SK-N-SH (cell line): ENCODE measurements at regions not wholly inside any gene's neighbourhood (a gene's known extent, or its start where the extent isn't known, plus 50 kb on each side); places are given as distances from the start of the nearest gene placed in this dataset.

Experiments
- CTCF ChIA-PET: fragments of 300-600, 350-600 bp; formaldehyde crosslinking; extraction: SDS; loops from one replicate; lab custom pipeline; 2021; lab: Yijun Ruan, JAX
- POLR2A ChIA-PET: fragments of 350-600 bp; sonication (Branson Sonifier 250); formaldehyde crosslinking; extraction: SDS; loops from one replicate; lab custom pipeline; 2020; ENCODE audit warnings: antibody characterized with exemption, inconsistent platforms; lab: Yijun Ruan, JAX
- DNase-seq: peaks from one replicate; pipeline ENCODE4 v3.0.0; 2012
- H2AFZ ChIP-seq: fragments of 200-600 bp; sonication (generic); 2 replicates; pipeline ENCODE4 v1.8.1; 2016; ENCODE audit warnings: antibody characterized with exemption, mild to moderate bottlenecking, low read depth
- H3F3A ChIP-seq: fragments of 200-600 bp; sonication (generic); replicated peaks from 2 replicates; pipeline ENCODE3; 2016; ENCODE audit warnings: antibody characterized with exemption, mild to moderate bottlenecking; ENCODE audit not compliant: insufficient read depth
- H3K27ac ChIP-seq, 2 experiments: fragments of 200-500 bp in 1 of 2; fragments of 200-600 bp in 1 of 2; sonication (Bioruptor generic) in 1 of 2; sonication (generic), shearing (Covaris generic) in 1 of 2; 2 replicates each; pipeline versions ENCODE4 v1.5.1 to v1.6.1; 2014 to 2016; ENCODE audit warnings: low read depth in 2 of 2, inconsistent platforms in 1 of 2, low read length in 1 of 2, mild to moderate bottlenecking in 1 of 2, mixed read lengths in 1 of 2
- H3K27me3 ChIP-seq: fragments of 200-600 bp; sonication (generic), shearing (Covaris generic); 2 replicates; pipeline ENCODE4 v1.6.1; 2016; ENCODE audit warnings: mixed run types; ENCODE audit not compliant: insufficient read depth
- H3K36me3 ChIP-seq, 2 experiments: fragments of 200-500 bp in 1 of 2; fragments of 200-600 bp in 1 of 2; sonication (Bioruptor generic) in 1 of 2; sonication (generic) in 1 of 2; replicated peaks in 1 of 2; 2 replicates each; pipeline versions ENCODE3 to v1.5.1; 2014 to 2016; ENCODE audit warnings: low read length in 1 of 2, mild to moderate bottlenecking in 1 of 2; ENCODE audit not compliant: insufficient read depth in 2 of 2, control insufficient read depth in 1 of 2
- H3K4me1 ChIP-seq, 2 experiments: fragments of 200-500 bp in 1 of 2; fragments of 200-600 bp in 1 of 2; sonication (Bioruptor generic) in 1 of 2; sonication (generic), shearing (Covaris generic) in 1 of 2; 2 replicates each; pipeline versions ENCODE4 v1.5.1 to v1.6.1; 2014 to 2016; ENCODE audit warnings: low read depth in 1 of 2, low read length in 1 of 2, mixed run types in 1 of 2; ENCODE audit not compliant: insufficient read depth in 2 of 2, control insufficient read depth in 1 of 2
- H3K4me2 ChIP-seq: fragments of 200-600 bp; sonication (generic), shearing (Covaris generic); 2 replicates; pipeline ENCODE4 v1.6.1; 2017; ENCODE audit warnings: mixed run types
- H3K4me3 ChIP-seq, 2 experiments: fragments of 200-500 bp in 1 of 2; fragments of 200-600 bp in 1 of 2; sonication (Bioruptor generic) in 1 of 2; sonication (generic), shearing (Covaris generic) in 1 of 2; 2 replicates each; pipeline versions ENCODE4 v1.5.1 to v1.8.1; 2014 to 2016; ENCODE audit warnings: low read depth in 2 of 2, inconsistent platforms in 1 of 2, low read length in 1 of 2, mild to moderate bottlenecking in 1 of 2, mixed read lengths in 1 of 2, moderate library complexity in 1 of 2
- H3K79me2 ChIP-seq: fragments of 200-600 bp; sonication (generic); 2 replicates; pipeline ENCODE4 v1.8.1; 2017; ENCODE audit warnings: mild to moderate bottlenecking; ENCODE audit not compliant: insufficient read depth
- H3K9ac ChIP-seq: fragments of 200-600 bp; sonication (generic); 2 replicates; pipeline ENCODE4 v1.6.1; 2017; ENCODE audit warnings: mixed run types
- H3K9me2 ChIP-seq: fragments of 200-600 bp; sonication (generic); 2 replicates; pipeline ENCODE4 v1.6.1; 2017; ENCODE audit warnings: mixed run types
- H3K9me3 ChIP-seq: fragments of 200-600 bp; sonication (generic); 2 replicates; pipeline ENCODE4 v1.6.1; 2017; ENCODE audit warnings: mixed run types, mild to moderate bottlenecking, moderate library complexity
- H4K20me1 ChIP-seq: fragments of 200-600 bp; sonication (generic); 2 replicates; pipeline ENCODE4 v1.6.1; 2017; ENCODE audit warnings: mild to moderate bottlenecking, mixed run types; ENCODE audit not compliant: insufficient read depth
- CHD2 ChIP-seq: fragments of 150-350 bp; IDR thresholded peaks from 2 replicates; pipeline ENCODE4 v1.6.1; 2018; ENCODE audit warnings: low read length; ENCODE audit not compliant: partially characterized antibody
- EZH2phosphoT487 ChIP-seq: fragments of 200-600 bp; sonication (generic); IDR thresholded peaks from 2 replicates; pipeline ENCODE4 v1.6.1; 2017; ENCODE audit warnings: low read depth, mixed run types, mild to moderate bottlenecking, antibody characterized with exemption, moderate library complexity, borderline replicate concordance
- FOXJ3 ChIP-seq: sonication (generic); formaldehyde crosslinking; IDR thresholded peaks from 2 replicates; pipeline ENCODE4 v1.5.1; 2020; ENCODE audit warnings: mild to moderate bottlenecking, missing genetic modification reagents
- FOXM1 ChIP-seq: IDR thresholded peaks from 2 replicates; pipeline ENCODE4 v1.4.0; 2012; ENCODE audit warnings: low read depth, mild to moderate bottlenecking
- GATA2 ChIP-seq: sonication (generic); formaldehyde crosslinking; IDR thresholded peaks from 2 replicates; pipeline ENCODE4 v1.5.0; 2020; ENCODE audit warnings: mild to moderate bottlenecking, missing genetic modification reagents
- MAX ChIP-seq: IDR thresholded peaks from 2 replicates; pipeline ENCODE4 v1.4.0; 2012; ENCODE audit warnings: low read depth
- MEF2A ChIP-seq: IDR thresholded peaks from 2 replicates; pipeline ENCODE4 v1.4.0; 2012; ENCODE audit warnings: low read depth, borderline replicate concordance
- NRF1 ChIP-seq: IDR thresholded peaks from 2 replicates; pipeline ENCODE4 v1.6.1; 2012; ENCODE audit warnings: low read depth, mild to moderate bottlenecking, low read length
- POLR2AphosphoS5 ChIP-seq: IDR thresholded peaks from 2 replicates; pipeline ENCODE4 v1.6.1; 2012; ENCODE audit warnings: low read depth, low read length
- REST ChIP-seq: IDR thresholded peaks from 2 replicates; pipeline ENCODE4 v1.6.1; 2012; ENCODE audit warnings: mild to moderate bottlenecking, low read depth, low read length, moderate library complexity
- SIN3A ChIP-seq: IDR thresholded peaks from 2 replicates; pipeline ENCODE4 v1.6.1; 2012; ENCODE audit warnings: low read depth, mild to moderate bottlenecking, low read length, moderate library complexity, borderline replicate concordance
- SMC3 ChIP-seq: IDR thresholded peaks from 2 replicates; pipeline ENCODE4 v1.6.1; 2012; ENCODE audit warnings: low read depth, low read length, improper control_type of control experiment
- TAF1 ChIP-seq: IDR thresholded peaks from 2 replicates; pipeline ENCODE4 v1.6.1; 2012; ENCODE audit warnings: low read depth, mild to moderate bottlenecking, low read length, moderate library complexity, borderline replicate concordance
- USF1 ChIP-seq: IDR thresholded peaks from 2 replicates; pipeline ENCODE4 v1.4.0; 2012; ENCODE audit warnings: low read depth, borderline replicate concordance
- USF2 ChIP-seq: fragments of 150-350 bp; IDR thresholded peaks from 2 replicates; pipeline ENCODE4 v1.6.1; 2017; ENCODE audit warnings: antibody characterized with exemption, low read length, low read depth, borderline replicate concordance
- WGBS: methylation state at CpG from one replicate; pipeline ENCODE4 v1.1.6; 2017; ENCODE audit warnings: low lambda C conversion rate; 5-methylcytosine and 5-hydroxymethylcytosine counted together

GRCh38 chr13:34012382-34012781 is 194.4 kb downstream of the RFC3 start (continued):
- TF ChIP-seq USF1: no peak
- no peak for TF ChIP-seq SMC3

GRCh38 chr13:34013061-34013460 is 195.1 kb downstream of the RFC3 start:
- POLR2A ChIA-PET: no interaction called here
- Histone ChIP-seq H3K27me3 (no peaks in the 10 kb centered on the region), H4K20me1 (no peaks in the 10 kb centered on the region), H3K9me3 (no peaks in the 10 kb centered on the region), H3K4me3 (no peak overlapping the region), H3K27ac (no peak overlapping the region), H3K9ac (no peak overlapping the region), H3K9me2 (no peaks in the 10 kb centered on the region), H3K79me2 (no peaks in the 10 kb centered on the region), H3K4me2 (no peak overlapping the region), H3F3A (no peaks in the 10 kb centered on the region), H3K4me1 (no peaks in the 10 kb centered on the region), H2AFZ (no peak overlapping the region), H3K36me3 (no peaks in the 10 kb centered on the region)
- WGBS: 75% methylated on average over 6 of the region's 6 CpGs
- CTCF ChIA-PET: interaction anchor here (0.9 kb wide), 1 partner anchor 64 kb away, joined by 4 read pairs; no protein-coding TSS in a partner anchor
- no peak for TF ChIP-seq EZH2phosphoT487
- no peak for TF ChIP-seq REST
- no peak for TF ChIP-seq NRF1
- TF ChIP-seq GATA2: no peak
- TF ChIP-seq MEF2A: no peak
- TF ChIP-seq CHD2: no peak
- TF ChIP-seq TAF1: no peak
- TF ChIP-seq MAX: no peak
- no peak for TF ChIP-seq SIN3A
- TF ChIP-seq USF2: no peak
- TF ChIP-seq POLR2AphosphoS5: no peak
- TF ChIP-seq FOXM1: no peak
- TF ChIP-seq FOXJ3 (CRISPR knock-in tag): no peak
- no peak for TF ChIP-seq USF1
- DNase-seq: no peak
